PC-9 (cell line): ENCODE measurements at regions not wholly inside any gene's neighbourhood (a gene's known extent, or its start where the extent isn't known, plus 50 kb on each side); places are given as distances from the start of the nearest gene placed in this dataset.

Experiments used
- BruUV-seq: library from RNA; stranded (reverse); fragments of 400-500 nt; replicated peaks from 2 replicates; lab custom pipeline; 2021; lab: Mats Ljungman, UMichigan
- CTCF ChIA-PET: fragments of 300-600 bp; sonication (Branson Sonifier 250); formaldehyde crosslinking; loops from one replicate; lab custom pipeline; 2022; ENCODE audit warnings: antibody characterized with exemption; lab: Charles Lee
- POLR2A ChIA-PET: fragments of 300-600 bp; sonication (Branson Sonifier 250); formaldehyde crosslinking; loops from one replicate; lab custom pipeline; 2022; ENCODE audit warnings: antibody characterized with exemption; ENCODE audit not compliant: unreplicated experiment; lab: Charles Lee
- DNase-seq, 2 experiments: peaks; one replicate each; pipeline versions ENCODE4 v3.0.0 to v3.0.0-alpha.2; 2015 to 2022; ENCODE audit warnings: mixed read lengths in 1 of 2
- H2AFZ ChIP-seq: fragments of 200-600 bp; sonication (generic); 2 replicates; pipeline ENCODE4 v1.8.1; 2017; ENCODE audit warnings: antibody characterized with exemption
- H3F3A ChIP-seq: fragments of 200-600 bp; sonication (generic); 2 replicates; pipeline ENCODE4 v1.8.1; 2017; ENCODE audit warnings: antibody characterized with exemption, mild to moderate bottlenecking, low read depth; ENCODE audit not compliant: insufficient read depth
- H3K27ac ChIP-seq: fragments of 200-600 bp; sonication (generic); 2 replicates; pipeline ENCODE4 v1.6.1; 2016; ENCODE audit warnings: mixed run types
- H3K27me3 ChIP-seq: fragments of 200-600 bp; sonication (generic); 2 replicates; pipeline ENCODE4 v1.6.1; 2016; ENCODE audit warnings: low read depth, mixed run types; ENCODE audit not compliant: insufficient read depth
- H3K36me3 ChIP-seq: fragments of 200-600 bp; sonication (generic); 2 replicates; pipeline ENCODE4 v1.6.1; 2016; ENCODE audit warnings: low read depth, mixed run types
- H3K4me1 ChIP-seq: fragments of 200-600 bp; sonication (generic); replicated peaks from 2 replicates; pipeline ENCODE4 v1.6.1; 2016; ENCODE audit warnings: mixed run types; ENCODE audit not compliant: insufficient read depth
- H3K4me2 ChIP-seq: fragments of 200-600 bp; sonication (generic); 2 replicates; pipeline ENCODE4 v1.6.1; 2017; ENCODE audit warnings: mixed run types
- H3K4me3 ChIP-seq: fragments of 200-600 bp; sonication (generic); 2 replicates; pipeline ENCODE4 v1.6.1; 2016; ENCODE audit warnings: mixed run types
- H3K79me2 ChIP-seq: fragments of 200-600 bp; sonication (generic); 2 replicates; pipeline ENCODE4 v1.6.1; 2017; ENCODE audit warnings: low read depth, mixed run types
- H3K9me2 ChIP-seq: fragments of 200-600 bp; sonication (generic); 2 replicates; pipeline ENCODE4 v1.8.1; 2017; ENCODE audit warnings: mild to moderate bottlenecking; ENCODE audit not compliant: insufficient read depth
- H3K9me3 ChIP-seq: fragments of 200-600 bp; sonication (generic); 2 replicates; pipeline ENCODE4 v1.8.1; 2016; ENCODE audit warnings: low read depth; ENCODE audit not compliant: insufficient read depth
- H4K20me1 ChIP-seq: fragments of 200-600 bp; sonication (generic); 2 replicates; pipeline ENCODE4 v1.8.1; 2017; ENCODE audit not compliant: insufficient read depth
- CTCF ChIP-seq: fragments of 200-600 bp; sonication (generic); conservative IDR thresholded peaks from 2 replicates; pipeline ENCODE4 v1.6.1; 2017; ENCODE audit warnings: mixed run types, antibody characterized with exemption, mild to moderate bottlenecking, moderate library complexity
- EZH2 ChIP-seq: fragments of 200-600 bp; sonication (generic); IDR thresholded peaks from 2 replicates; pipeline ENCODE4 v1.8.0; 2017; ENCODE audit warnings: antibody characterized with exemption, low read depth
- intact Hi-C: fragments of 100-400 bp; cut with micrococcal nuclease; formaldehyde crosslinking; loops from one replicate; pipeline ENCODE4 v1.10.0; 2022; ENCODE audit not compliant: unreplicated experiment

- no peak overlapping the region for H2AFZ ChIP-seq
- POLR2A ChIA-PET = no interaction called here
Measured at GRCh38 chr9:20074291-20074690, 285.5 kb upstream of the SLC24A2 start.

GRCh38 chr9:20070336-20070735, 281.5 kb upstream of the SLC24A2 start:
- H3K79me2 ChIP-seq = no peaks in the 10 kb centered on the region
- no peak overlapping the region for H3K27ac ChIP-seq
- TF ChIP-seq EZH2 (no peak), CTCF (no peak)
- H3F3A ChIP-seq = no peaks in the 10 kb centered on the region
- no peak overlapping the region for H3K4me2 ChIP-seq
- no peaks in the 10 kb centered on the region for H4K20me1 ChIP-seq
- no peaks in the 10 kb centered on the region for H3K36me3 ChIP-seq
- no TSS peak for BruUV-seq
- no peaks in the 10 kb centered on the region for H3K9me2 ChIP-seq
- H3K4me3 ChIP-seq = no peak overlapping the region
- H3K9me3 ChIP-seq = no peaks in the 10 kb centered on the region
- no peaks in the 10 kb centered on the region for H3K4me1 ChIP-seq
- POLR2A ChIA-PET = no interaction called here
- intact Hi-C loops = no loop called here
- no peak for DNase-seq
- H2AFZ ChIP-seq = no peak overlapping the region
- peaks cover 28% of the 10 kb centered on the region for H3K27me3 ChIP-seq
- CTCF ChIA-PET = no interaction called here

More at GRCh38 chr9:20074291-20074690, 285.5 kb upstream of the SLC24A2 start:
- TF ChIP-seq CTCF = no peak
- no peak overlapping the region for H3K27ac ChIP-seq
- no TSS peak for BruUV-seq
- H3K9me3 ChIP-seq = no peaks in the 10 kb centered on the region
- no peaks in the 10 kb centered on the region for H3F3A ChIP-seq
- no peaks in the 10 kb centered on the region for H3K4me1 ChIP-seq
- no peaks in the 10 kb centered on the region for H4K20me1 ChIP-seq
- H3K9me2 ChIP-seq = no peaks in the 10 kb centered on the region
- no peaks in the 10 kb centered on the region for H3K79me2 ChIP-seq
- no peaks in the 10 kb centered on the region for H3K36me3 ChIP-seq
- intact Hi-C loops = no loop called here
- CTCF ChIA-PET = no interaction called here
- H3K4me3 ChIP-seq = no peak overlapping the region
- H3K4me2 ChIP-seq = no peak overlapping the region
- peaks cover 23% of the 10 kb centered on the region for H3K27me3 ChIP-seq
- DNase-seq = no peak

- H3K27me3 ChIP-seq = peaks cover 11% of the 10 kb centered on the region; the same call in 1 of the 2 replicates
- POLR2A ChIA-PET = no interaction called here
- no peaks in the 10 kb centered on the region for H4K20me1 ChIP-seq
- no peaks in the 10 kb centered on the region for H3F3A ChIP-seq
- H3K9me3 ChIP-seq = no peaks in the 10 kb centered on the region
- DNase-seq = no peak
- intact Hi-C loops = no loop called here
- H3K4me2 ChIP-seq = no peak overlapping the region
- TF ChIP-seq EZH2 = no peak
- TF ChIP-seq CTCF = no peak
- H3K27ac ChIP-seq = no peak overlapping the region
- no peak overlapping the region for H3K4me3 ChIP-seq
- no peak overlapping the region for H2AFZ ChIP-seq
- no TSS peak for BruUV-seq
- no peaks in the 10 kb centered on the region for H3K36me3 ChIP-seq
- no peaks in the 10 kb centered on the region for H3K9me2 ChIP-seq
- CTCF ChIA-PET = no interaction called here
- H3K79me2 ChIP-seq = no peaks in the 10 kb centered on the region
- H3K4me1 ChIP-seq = no peaks in the 10 kb centered on the region
Measured at GRCh38 chr9:20065796-20066700, 277.2 kb upstream of the SLC24A2 start.
